Calu3 (cell line): ENCODE measurements at regions not wholly inside any gene's neighbourhood (a gene's known extent, or its start where the extent isn't known, plus 50 kb on each side); places are given as distances from the start of the nearest gene placed in this dataset.

Experiments used
- BruUV-seq: library from RNA; stranded (reverse); fragments of 400-500 nt; replicated peaks from 2 replicates; lab custom pipeline; 2021; lab: Mats Ljungman, UMichigan
- CTCF ChIA-PET: fragments of 300-600 bp; sonication (Branson Sonifier 250); formaldehyde crosslinking; loops from one replicate; lab custom pipeline; 2022; ENCODE audit warnings: antibody characterized with exemption; lab: Charles Lee
- DNase-seq: peaks from one replicate; pipeline ENCODE4 v3.0.0; 2022
- H3K27ac Mint-ChIP-seq: one replicate; pipeline ENCODE4 v1.8.0; 2022; ENCODE audit warnings: mixed read lengths; ENCODE audit not compliant: unreplicated experiment
- H3K27me3 Mint-ChIP-seq: one replicate; pipeline ENCODE4 v1.8.0; 2022; ENCODE audit warnings: mixed read lengths; ENCODE audit not compliant: unreplicated experiment
- H3K36me3 Mint-ChIP-seq: one replicate; pipeline ENCODE4 v1.8.0; 2022; ENCODE audit warnings: mild to moderate bottlenecking, moderate library complexity, mixed read lengths; ENCODE audit not compliant: insufficient read depth, unreplicated experiment
- H3K4me1 Mint-ChIP-seq: one replicate; pipeline ENCODE4 v1.8.0; 2022; ENCODE audit warnings: mild to moderate bottlenecking, low read depth, mixed read lengths; ENCODE audit not compliant: unreplicated experiment
- H3K4me3 Mint-ChIP-seq: one replicate; pipeline ENCODE4 v1.8.0; 2022; ENCODE audit warnings: mild to moderate bottlenecking, low read depth, moderate library complexity, mixed read lengths; ENCODE audit not compliant: unreplicated experiment
- H3K9me3 Mint-ChIP-seq: one replicate; pipeline ENCODE4 v1.8.0; 2022; ENCODE audit warnings: low read depth, mixed read lengths; ENCODE audit not compliant: unreplicated experiment
- CTCF ChIP-seq: fragments of 200-600 bp; IDR thresholded peaks from one replicate; pipeline ENCODE4 v1.8.0; 2022; ENCODE audit warnings: antibody characterized with exemption; ENCODE audit not compliant: unreplicated experiment
- intact Hi-C: fragments of 100-400 bp; cut with micrococcal nuclease; formaldehyde crosslinking; loops from one replicate; pipeline ENCODE4 v1.10.0; 2022; ENCODE audit not compliant: unreplicated experiment

GRCh38 chr6:106731843-106732160, 102.4 kb downstream of the QRSL1 start:
- Mint-ChIP-seq H3K4me3 (peak overlapping the region; percentile 6), H3K27ac (peak overlapping the region; percentile 79), H3K27me3 (no peaks in the 10 kb centered on the region), H3K9me3 (no peaks in the 10 kb centered on the region), H3K36me3 (peaks cover 22% of the 10 kb centered on the region), H3K4me1 (peaks cover 77% of the 10 kb centered on the region)
- DNase-seq, result no peak
- intact Hi-C loops, result loop anchor here (2.0 to 5.0 kb wide), 6 partner anchors 15 to 245 kb away; partner anchors contain the start of genes QRSL1 and RTN4IP1
- TSS peak; percentile 25 for BruUV-seq
- no peak for TF ChIP-seq CTCF
- CTCF ChIA-PET, result no interaction called here

- H3K4me3 Mint-ChIP-seq, result peak overlapping the region; percentile 6
- H3K27me3 Mint-ChIP-seq, result no peaks in the 10 kb centered on the region
- peak; percentile 66 for DNase-seq
- intact Hi-C loops, result loop anchor here (2.0 to 5.0 kb wide), 6 partner anchors 16 to 246 kb away; partner anchors contain the start of genes QRSL1 and RTN4IP1
- peak overlapping the region; percentile 79 for H3K27ac Mint-ChIP-seq
- peaks cover 22% of the 10 kb centered on the region for H3K36me3 Mint-ChIP-seq
- no TSS peak for BruUV-seq
- CTCF ChIA-PET, result interaction anchor here (0.8 to 1.1 kb wide), 2 partner anchors 11 to 67 kb away, joined by 4 to 5 read pairs; no protein-coding TSS in a partner anchor
- no peaks in the 10 kb centered on the region for H3K9me3 Mint-ChIP-seq
- peaks cover 72% of the 10 kb centered on the region for H3K4me1 Mint-ChIP-seq
- TF ChIP-seq CTCF, result no peak
These were observed 101.9 kb downstream of the QRSL1 start for GRCh38 chr6:106731144-106731842.

- peaks cover 22% of the 10 kb centered on the region for H3K36me3 Mint-ChIP-seq
- CTCF ChIA-PET, result interaction anchor here (0.8 to 1.1 kb wide), 2 partner anchors 11 to 68 kb away, joined by 4 to 5 read pairs; no protein-coding TSS in a partner anchor
- intact Hi-C loops, result loop anchor here (2.0 to 5.0 kb wide), 6 partner anchors 16 to 247 kb away; partner anchors contain the start of genes QRSL1 and RTN4IP1
- no peaks in the 10 kb centered on the region for H3K27me3 Mint-ChIP-seq
- H3K27ac Mint-ChIP-seq, result peak overlapping the region; percentile 79
- no peak for DNase-seq
- H3K4me3 Mint-ChIP-seq, result no peak overlapping the region
- TSS peak; percentile 87 for BruUV-seq
- H3K4me1 Mint-ChIP-seq, result peaks cover 66% of the 10 kb centered on the region
- no peak for TF ChIP-seq CTCF
- H3K9me3 Mint-ChIP-seq, result no peaks in the 10 kb centered on the region
These were observed 101.3 kb downstream of the QRSL1 start for GRCh38 chr6:106730718-106731117.

GRCh38 chr6:106730264-106730663, 100.9 kb downstream of the QRSL1 start:
- H3K9me3 Mint-ChIP-seq, result no peaks in the 10 kb centered on the region

More at GRCh38 chr6:106730264-106730663, 100.9 kb downstream of the QRSL1 start:
- Mint-ChIP-seq H3K27me3 (no peaks in the 10 kb centered on the region), H3K27ac (peak overlapping the region; percentile 72), H3K36me3 (peaks cover 20% of the 10 kb centered on the region), H3K4me3 (no peak overlapping the region), H3K4me1 (peaks cover 63% of the 10 kb centered on the region)
- no peak for DNase-seq
- TF ChIP-seq CTCF, result no peak
- intact Hi-C loops, result loop anchor here (2.0 to 5.0 kb wide), 6 partner anchors 17 to 247 kb away; partner anchors contain the start of genes QRSL1 and RTN4IP1
- CTCF ChIA-PET, result no interaction called here
- TSS peak; percentile 34 for BruUV-seq
